SU-DHL-6 (cell line): ENCODE measurements at regions not wholly inside any gene's neighbourhood (a gene's known extent, or its start where the extent isn't known, plus 50 kb on each side); places are given as distances from the start of the nearest gene placed in this dataset.

Experiments
- H2AFZ ChIP-seq: fragments of 200-600 bp; sonication (generic); 2 replicates; pipeline ENCODE4 v1.6.1; 2014; ENCODE audit warnings: low read depth, mild to moderate bottlenecking, moderate library complexity, mixed read lengths, antibody characterized with exemption, low read length; ENCODE audit not compliant: severe bottlenecking
- H3F3A ChIP-seq: fragments of 200-600 bp; shearing (Covaris generic); 2 replicates; pipeline ENCODE4 v1.6.0; 2016; ENCODE audit warnings: antibody characterized with exemption, mild to moderate bottlenecking; ENCODE audit not compliant: insufficient read depth
- H3K27ac ChIP-seq: fragments of 200-600 bp; sonication (generic); 2 replicates; pipeline ENCODE4 v1.5.1; 2016; ENCODE audit warnings: low read depth, mild to moderate bottlenecking, low read length, moderate library complexity, mixed read lengths
- H3K27me3 ChIP-seq: fragments of 200-600 bp; sonication (generic), shearing (Covaris generic); 2 replicates; pipeline ENCODE4 v1.6.0; 2014; ENCODE audit warnings: mild to moderate bottlenecking, low read length
- H3K36me3 ChIP-seq: fragments of 200-600 bp; sonication (generic); 2 replicates; pipeline ENCODE4 v1.6.1; 2014; ENCODE audit warnings: mild to moderate bottlenecking, low read length, mixed read lengths
- H3K4me2 ChIP-seq: fragments of 300-600, 200-600 bp; shearing (Covaris generic), sonication (generic); 2 replicates; pipeline ENCODE4 v1.6.0; 2014; ENCODE audit warnings: low read length, low read depth, mild to moderate bottlenecking; ENCODE audit not compliant: poor library complexity, severe bottlenecking
- H3K4me3 ChIP-seq: fragments of 200-600 bp; sonication (generic); 2 replicates; pipeline ENCODE4 v1.5.1; 2014; ENCODE audit warnings: antibody characterized with exemption, low read length, mild to moderate bottlenecking, mixed read lengths; ENCODE audit not compliant: insufficient read depth, poor library complexity, severe bottlenecking
- H3K79me2 ChIP-seq: fragments of 200-600 bp; sonication (generic); 2 replicates; pipeline ENCODE4 v1.6.1; 2014; ENCODE audit warnings: mild to moderate bottlenecking, low read length, moderate library complexity; ENCODE audit not compliant: insufficient read depth
- H3K9ac ChIP-seq: fragments of 200-600 bp; sonication (generic); 2 replicates; pipeline ENCODE4 v1.7.0; 2014; ENCODE audit warnings: mild to moderate bottlenecking, low read length
- H3K9me2 ChIP-seq: fragments of 200-600 bp; sonication (generic); replicated peaks from 2 replicates; pipeline ENCODE4 v1.6.1; 2014; ENCODE audit warnings: low read length; ENCODE audit not compliant: insufficient read depth
- H3K9me3 ChIP-seq: fragments of 200-600 bp; sonication (generic); 2 replicates; pipeline ENCODE4 v1.6.1; 2014; ENCODE audit warnings: low read length, mixed read lengths; ENCODE audit not compliant: insufficient read depth
- H4K20me1 ChIP-seq: fragments of 200-600 bp; sonication (generic); 2 replicates; pipeline ENCODE4 v1.6.1; 2014; ENCODE audit warnings: low read depth, mild to moderate bottlenecking, antibody characterized with exemption, low read length, moderate library complexity, mixed read lengths
- CTCF ChIP-seq: fragments of 200-600 bp; sonication (generic); IDR thresholded peaks from one replicate; pipeline ENCODE4 v1.5.1; 2017; ENCODE audit warnings: antibody characterized with exemption, mild to moderate bottlenecking, low read length, moderate library complexity; ENCODE audit not compliant: insufficient read depth, poor library complexity, severe bottlenecking
- EZH2phosphoT487 ChIP-seq: fragments of 200-600 bp; sonication (generic), shearing (Covaris generic); conservative IDR thresholded peaks from 2 replicates; pipeline ENCODE4 v1.6.1; 2018; ENCODE audit warnings: mild to moderate bottlenecking, antibody characterized with exemption, low read length, moderate library complexity, mixed read lengths

GRCh38 chr5:116739571-116739970 lies 164.9 kb upstream of the SEMA6A start:
- Histone ChIP-seq H3K9me2 (no peaks in the 10 kb centered on the region), H3K36me3 (no peaks in the 10 kb centered on the region), H3K9ac (no peak overlapping the region), H3F3A (no peaks in the 10 kb centered on the region), H3K79me2 (no peaks in the 10 kb centered on the region), H3K4me2 (no peak overlapping the region), H3K27ac (no peak overlapping the region), H3K4me3 (no peak overlapping the region), H4K20me1 (no peaks in the 10 kb centered on the region), H3K27me3 (no peaks in the 10 kb centered on the region), H2AFZ (no peak overlapping the region), H3K9me3 (no peaks in the 10 kb centered on the region)
- TF ChIP-seq EZH2phosphoT487 (no peak), CTCF (no peak)

- Histone ChIP-seq H3K36me3 (no peaks in the 10 kb centered on the region), H3K4me3 (no peak overlapping the region), H3K9me3 (no peaks in the 10 kb centered on the region), H4K20me1 (no peaks in the 10 kb centered on the region), H3K4me2 (no peak overlapping the region), H3K27ac (no peak overlapping the region), H3K9me2 (no peaks in the 10 kb centered on the region), H3K9ac (no peak overlapping the region), H3K79me2 (no peaks in the 10 kb centered on the region), H3K27me3 (no peaks in the 10 kb centered on the region), H3F3A (no peaks in the 10 kb centered on the region), H2AFZ (no peak overlapping the region)
- TF ChIP-seq CTCF (no peak), EZH2phosphoT487 (no peak)
These were observed 164.1 kb upstream of the SEMA6A start for GRCh38 chr5:116738615-116739261.

- H3K9me3 ChIP-seq, result no peaks in the 10 kb centered on the region
- H3K27me3 ChIP-seq, result no peaks in the 10 kb centered on the region
- H3K9me2 ChIP-seq, result no peaks in the 10 kb centered on the region
- no peaks in the 10 kb centered on the region for H3K36me3 ChIP-seq
- no peak overlapping the region for H2AFZ ChIP-seq
- no peaks in the 10 kb centered on the region for H3F3A ChIP-seq
- no peak overlapping the region for H3K27ac ChIP-seq
- H3K9ac ChIP-seq, result no peak overlapping the region
- no peak overlapping the region for H3K4me3 ChIP-seq
- H3K4me2 ChIP-seq, result no peak overlapping the region
- TF ChIP-seq CTCF (no peak), EZH2phosphoT487 (no peak)
- no peaks in the 10 kb centered on the region for H3K79me2 ChIP-seq
- H4K20me1 ChIP-seq, result no peaks in the 10 kb centered on the region
These were observed 163.6 kb upstream of the SEMA6A start for GRCh38 chr5:116738239-116738614.
